ENCODE measurements at regions not wholly inside any gene's neighbourhood (a gene's known extent, or its start where the extent isn't known, plus 50 kb on each side); places are given as distances from the start of the nearest gene placed in this dataset.
"Not testable (repeated sequence)": the region's sequence is repeated elsewhere in the genome, so short reads cannot be mapped to it uniquely, and the experiment has no call there.

GRCh38 chr14:30223385-30223785 is 295.7 kb upstream of the PRKD1 start:
- DNase-seq (ENCODE audit: low spot score) = peak; percentile 84

GRCh38 chr14:30223966-30224365 is 296.3 kb upstream of the PRKD1 start:
- DNase-seq (ENCODE audit: low spot score) = peak; percentile 4

- no peak for DNase-seq (ENCODE audit: low spot score)
These were observed 297.5 kb upstream of the PRKD1 start for GRCh38 chr14:30225176-30225575.

- no peak for DNase-seq (ENCODE audit: low spot score)
These were observed 299.8 kb upstream of the PRKD1 start for GRCh38 chr14:30227436-30227835.

- DNase-seq (ENCODE audit: low spot score) = peak; percentile 20
These were observed 300.2 kb upstream of the PRKD1 start for GRCh38 chr14:30227876-30228275.

GRCh38 chr14:30230719-30231118 is 303.1 kb upstream of the PRKD1 start:
- no peak for DNase-seq (ENCODE audit: low spot score)

- DNase-seq (ENCODE audit: low spot score) = no peak
These were observed 307.3 kb upstream of the PRKD1 start for GRCh38 chr14:30234966-30235365.

GRCh38 chr14:30235485-30235884 is 307.8 kb upstream of the PRKD1 start:
- no peak for DNase-seq (ENCODE audit: low spot score)

DNA sequence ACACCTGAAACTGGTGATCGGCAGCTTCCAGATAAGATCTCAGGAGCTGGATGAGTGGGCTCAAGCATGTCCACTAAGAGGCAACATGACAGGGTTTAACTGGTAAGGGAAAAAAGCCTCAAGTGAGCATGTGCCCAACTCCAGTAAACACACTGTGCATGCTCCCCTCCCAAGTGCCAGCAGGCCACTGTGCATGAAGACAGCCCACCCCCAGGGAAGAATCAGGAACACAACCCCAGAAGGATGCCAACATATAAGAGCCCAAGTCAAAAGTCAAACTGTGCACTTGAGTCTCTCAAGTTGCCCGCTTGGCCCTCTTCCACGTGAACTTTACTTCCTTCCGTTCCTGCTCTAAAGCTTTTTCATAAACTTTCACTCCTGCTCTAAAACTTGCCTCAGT is 311.3 kb upstream of the PRKD1 start:
- DNase-seq (ENCODE audit: low spot score) = no peak

GRCh38 chr14:30240018-30240417 is 312.4 kb upstream of the PRKD1 start:
- no peak for DNase-seq (ENCODE audit: low spot score)

DNA sequence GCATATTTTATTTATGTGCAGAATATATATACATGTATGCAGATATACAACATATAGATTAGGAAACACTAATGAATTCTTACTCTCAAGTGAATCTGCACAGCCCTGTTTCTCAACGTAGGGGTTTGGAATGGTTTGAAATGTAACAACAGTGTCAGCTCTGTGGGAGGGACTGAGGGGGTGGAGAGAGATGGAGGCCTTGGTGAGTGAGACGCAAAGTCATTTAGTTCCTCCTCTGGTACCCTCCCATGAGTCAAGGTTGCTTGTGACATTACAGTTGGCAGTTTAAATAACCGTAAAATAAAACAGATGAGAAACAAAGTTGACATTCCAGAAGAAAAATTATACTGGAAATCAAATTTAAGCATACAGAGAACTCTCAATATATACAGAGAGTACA is 313.0 kb upstream of the PRKD1 start:
- no peak for DNase-seq (ENCODE audit: low spot score)

GRCh38 chr14:30242744-30243143 is 315.1 kb upstream of the PRKD1 start:
- DNase-seq (ENCODE audit: low spot score) = no peak

- no peak for DNase-seq (ENCODE audit: low spot score)
These were observed 315.6 kb upstream of the PRKD1 start for GRCh38 chr14:30243207-30243606.

DNA sequence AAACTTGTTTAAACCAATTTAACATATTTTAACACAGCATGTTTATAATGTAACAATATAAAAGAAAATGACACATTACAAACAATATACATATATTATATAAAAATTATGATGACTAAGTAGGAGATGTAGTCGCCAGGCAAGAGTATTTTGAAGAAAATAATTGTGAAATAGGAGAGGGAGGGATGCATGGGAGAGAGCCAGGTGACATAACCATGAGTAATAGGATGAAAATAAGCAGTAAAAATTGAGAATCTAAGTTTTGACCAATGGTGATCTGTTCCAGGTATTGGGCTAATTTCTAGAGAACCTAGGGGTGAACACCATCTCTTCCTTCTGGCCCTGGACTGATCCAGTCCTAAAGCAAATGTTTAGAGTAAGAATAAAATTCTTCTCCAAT is 315.2 kb upstream of the G2E3 start:
- no peak for DNase-seq (ENCODE audit: low spot score)

- DNase-seq (ENCODE audit: low spot score) = not testable (repeated sequence)
These were observed 314.6 kb upstream of the G2E3 start for GRCh38 chr14:30244348-30244747.

DNA sequence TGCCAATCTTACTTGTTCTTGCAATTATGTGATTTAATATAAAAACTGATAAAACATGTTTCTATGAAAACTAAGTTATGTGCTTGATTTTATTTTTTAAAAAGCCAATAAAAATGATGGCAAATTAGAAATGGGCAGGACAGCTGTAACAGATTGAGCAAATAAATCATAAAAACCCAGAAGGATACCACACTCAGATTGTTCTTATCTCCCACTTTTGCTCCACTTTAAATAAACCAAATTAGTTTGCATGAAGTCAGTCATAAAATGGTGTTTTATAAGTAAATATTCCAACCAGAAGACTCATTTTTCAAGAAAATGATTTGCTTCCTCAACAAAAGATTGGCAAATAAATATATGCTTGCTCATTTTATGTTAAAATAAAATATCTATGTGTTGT is 307.9 kb upstream of the G2E3 start:
- no peak for DNase-seq (ENCODE audit: low spot score)

DNA sequence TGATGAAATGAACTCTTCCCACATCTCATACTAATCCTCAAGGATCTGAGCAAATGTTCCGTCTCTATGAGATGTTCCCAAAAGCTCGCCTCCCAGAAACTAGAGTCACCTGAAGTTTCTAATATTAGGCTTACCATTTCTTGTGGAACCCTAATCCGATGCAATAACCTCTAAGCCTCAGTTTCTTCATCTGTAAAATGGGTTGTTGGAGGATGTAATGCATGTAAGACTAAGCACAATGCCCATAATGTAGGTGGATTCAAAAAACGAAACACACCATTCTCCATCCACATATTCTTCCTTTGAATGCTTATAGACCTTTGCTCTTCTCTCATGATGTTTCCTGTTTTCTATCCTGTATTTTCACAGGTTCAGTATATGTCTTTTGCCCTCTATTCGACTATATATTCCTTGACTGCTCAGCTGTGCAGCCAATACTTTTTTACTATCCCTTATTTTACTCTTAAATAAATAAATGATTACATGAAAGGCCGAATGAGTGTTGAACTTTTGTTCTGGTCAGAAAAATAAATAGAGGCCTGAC is 307.3 kb upstream of the G2E3 start:
- no peak for DNase-seq (ENCODE audit: low spot score)

DNA sequence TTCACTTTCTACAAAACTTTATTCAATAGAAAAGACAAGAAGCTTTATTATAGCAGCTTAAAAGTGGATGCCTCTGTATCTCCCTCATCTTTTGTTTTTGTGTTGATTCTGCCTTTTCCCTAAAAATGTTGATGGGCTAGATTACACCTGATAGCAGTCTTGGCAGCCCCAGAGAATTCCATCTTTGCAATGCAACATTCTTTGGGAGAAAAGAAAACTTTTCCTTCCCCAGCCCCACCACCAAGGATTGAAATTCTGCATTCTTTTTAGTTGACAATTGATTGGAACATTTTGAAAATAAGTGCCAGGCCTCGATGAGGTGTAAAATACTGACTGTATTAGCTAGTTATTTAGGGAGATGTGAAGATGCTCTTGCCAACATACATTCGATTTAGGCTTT is 306.8 kb upstream of the G2E3 start:
- DNase-seq (ENCODE audit: low spot score) = no peak

GRCh38 chr14:30252783-30253674 is 305.9 kb upstream of the G2E3 start:
- DNase-seq (ENCODE audit: low spot score) = no peak

DNA sequence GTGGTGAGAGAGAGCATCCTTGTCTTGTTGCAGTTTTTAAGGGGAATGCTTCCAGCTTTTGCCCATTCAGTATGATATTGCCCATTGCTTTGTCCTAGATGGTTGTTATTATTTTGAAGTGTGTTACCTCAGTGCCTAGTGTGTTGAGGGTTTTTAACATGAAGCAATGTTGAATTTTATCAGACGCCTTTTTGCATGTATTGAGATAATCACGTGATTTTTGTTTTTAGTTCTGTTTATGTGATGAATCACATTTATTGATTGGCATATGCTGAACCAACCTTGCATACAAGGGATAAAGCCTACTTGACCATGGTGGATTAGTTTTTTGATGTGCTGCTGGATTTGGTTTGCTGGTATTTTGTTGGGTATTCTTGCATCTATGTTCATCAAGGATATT is 302.3 kb upstream of the G2E3 start:
- no peak for DNase-seq (ENCODE audit: low spot score)

- DNase-seq (ENCODE audit: low spot score) = no peak
These were observed 300.9 kb upstream of the G2E3 start for GRCh38 chr14:30257946-30258661.

DNA sequence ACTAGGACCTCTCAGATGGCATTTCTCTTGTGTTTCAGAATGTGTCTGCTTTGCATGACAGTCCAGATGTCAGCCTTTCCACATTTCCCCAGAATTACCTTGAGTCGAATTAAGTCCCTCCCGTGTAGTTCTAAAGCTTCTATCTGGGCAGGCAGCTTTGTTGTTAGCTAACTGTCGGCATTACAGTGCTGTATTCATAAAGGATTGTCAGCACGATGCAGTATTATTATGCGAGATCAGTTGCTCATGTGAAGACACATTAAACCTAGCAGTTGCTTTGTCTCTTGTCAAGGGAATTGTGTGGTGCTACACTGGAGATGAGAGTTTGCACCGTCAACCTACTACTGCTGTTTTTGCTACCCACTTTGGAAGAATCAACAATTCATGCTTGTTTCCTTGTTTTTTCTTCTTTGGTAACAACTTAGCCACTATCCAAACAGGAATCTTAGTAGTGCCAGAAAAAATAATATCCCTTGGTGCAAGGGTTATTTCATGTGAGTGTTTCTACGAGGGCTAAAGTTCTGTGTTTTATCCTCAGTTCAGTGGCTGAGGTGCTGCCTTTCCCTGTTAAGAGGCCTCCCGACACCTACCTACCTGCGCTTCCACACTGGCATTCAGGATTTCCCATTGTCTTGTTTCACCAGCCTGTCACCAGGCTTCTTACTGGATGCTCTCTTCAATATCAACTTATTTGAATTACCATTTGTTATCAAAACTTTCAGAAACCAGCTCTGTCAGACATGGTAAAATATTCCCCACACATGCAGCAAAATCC is 297.9 kb upstream of the G2E3 start:
- no peak for DNase-seq (ENCODE audit: low spot score)

Data from LoVo (cell line).